ENCODE measurements at regions not wholly inside any gene's neighbourhood (a gene's known extent, or its start where the extent isn't known, plus 50 kb on each side); places are given as distances from the start of the nearest gene placed in this dataset.

DNA sequence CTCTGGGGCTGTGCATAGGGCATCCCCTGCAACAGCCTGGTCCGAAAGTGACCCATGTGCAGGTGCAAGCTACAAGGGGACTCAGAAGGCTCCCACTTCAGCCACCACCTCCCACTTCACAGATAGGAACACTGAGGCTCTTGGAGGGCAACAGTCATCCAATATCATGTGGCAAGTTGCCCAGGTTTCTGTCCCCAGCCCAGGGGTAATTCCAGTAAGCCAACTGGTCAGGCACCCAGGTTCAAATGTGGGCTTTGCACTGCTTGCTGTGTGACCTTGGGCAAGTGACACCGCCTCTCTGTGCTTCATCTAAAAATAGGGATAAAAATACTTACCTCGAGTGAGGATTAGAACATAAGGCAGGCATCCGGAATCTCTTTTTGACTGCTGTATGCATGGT lies 62.0 kb upstream of the SIRPA start:
- H3K4me1 ChIP-seq (ENCODE audit: control insufficient read depth, low read depth, low read length): peaks cover 3% of the 10 kb centered on the region
- H3K9me3 ChIP-seq (ENCODE audit: control insufficient read depth, low read depth, low read length): no peaks in the 10 kb centered on the region
- no peak overlapping the region for H3K9ac ChIP-seq (ENCODE audit: low read length)
- no peaks in the 10 kb centered on the region for H3K36me3 ChIP-seq (ENCODE audit: control insufficient read depth, low read depth, low read length)
- no peak overlapping the region for H3K4me3 ChIP-seq (ENCODE audit: low read length)
- no peaks in the 10 kb centered on the region for H3K27me3 ChIP-seq (ENCODE audit: control insufficient read depth, insufficient read depth, low read length)
- no peak overlapping the region for H3K27ac ChIP-seq (ENCODE audit: low read length)

DNA sequence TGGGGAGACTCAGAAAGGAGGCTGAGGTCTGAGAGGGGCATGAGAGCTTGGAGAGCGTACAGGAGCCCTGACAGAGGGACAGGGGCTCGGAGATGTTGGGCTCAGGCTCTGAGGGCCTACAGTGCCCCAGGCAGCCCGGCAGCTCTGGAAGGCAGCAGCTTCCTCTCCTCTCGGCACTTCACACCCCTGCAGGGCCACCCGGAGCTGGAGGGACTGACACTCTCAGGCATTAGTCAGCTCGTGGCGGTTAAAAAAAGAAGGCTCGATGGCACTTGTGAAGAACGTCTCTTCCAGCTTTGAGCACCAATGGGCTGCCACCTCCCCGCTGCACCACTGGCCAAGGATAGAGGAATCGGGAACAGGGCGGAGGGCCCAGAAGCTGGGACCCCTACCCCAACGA lies 62.6 kb upstream of the SIRPA start:
- H3K9ac ChIP-seq (ENCODE audit: low read length): no peak overlapping the region
- no peaks in the 10 kb centered on the region for H3K27me3 ChIP-seq (ENCODE audit: control insufficient read depth, insufficient read depth, low read length)
- H3K36me3 ChIP-seq (ENCODE audit: control insufficient read depth, low read depth, low read length): no peaks in the 10 kb centered on the region
- no peaks in the 10 kb centered on the region for H3K9me3 ChIP-seq (ENCODE audit: control insufficient read depth, low read depth, low read length)
- H3K27ac ChIP-seq (ENCODE audit: low read length): no peak overlapping the region
- peaks cover 4% of the 10 kb centered on the region for H3K4me1 ChIP-seq (ENCODE audit: control insufficient read depth, low read depth, low read length)
- no peak overlapping the region for H3K4me3 ChIP-seq (ENCODE audit: low read length)

DNA sequence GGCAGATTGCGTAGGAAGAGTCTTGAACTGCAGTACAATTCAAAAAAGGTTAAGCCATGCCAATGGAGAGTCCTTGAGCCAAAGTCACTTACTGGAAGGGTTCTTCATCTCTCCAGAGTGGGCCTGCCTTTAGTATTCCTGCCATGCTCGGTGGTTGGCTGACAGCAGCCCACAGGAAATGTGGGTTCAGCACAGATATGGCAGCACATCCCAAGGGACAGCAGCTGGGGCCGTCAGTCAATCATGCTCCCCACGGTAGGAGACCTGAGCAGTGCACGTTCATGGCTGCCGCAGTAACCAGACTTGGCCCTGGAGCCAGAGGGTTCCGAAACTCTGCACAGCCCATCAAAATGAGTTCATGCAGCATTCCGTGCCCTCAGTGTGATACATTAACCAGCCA lies 63.6 kb upstream of the SIRPA start:
- H3K9ac ChIP-seq (ENCODE audit: low read length): no peak overlapping the region
- H3K36me3 ChIP-seq (ENCODE audit: control insufficient read depth, low read depth, low read length): no peaks in the 10 kb centered on the region
- H3K4me3 ChIP-seq (ENCODE audit: low read length): no peak overlapping the region
- no peak overlapping the region for H3K27ac ChIP-seq (ENCODE audit: low read length)
- peaks cover 4% of the 10 kb centered on the region for H3K4me1 ChIP-seq (ENCODE audit: control insufficient read depth, low read depth, low read length)
- H3K27me3 ChIP-seq (ENCODE audit: control insufficient read depth, insufficient read depth, low read length): no peaks in the 10 kb centered on the region
- no peaks in the 10 kb centered on the region for H3K9me3 ChIP-seq (ENCODE audit: control insufficient read depth, low read depth, low read length)

DNA sequence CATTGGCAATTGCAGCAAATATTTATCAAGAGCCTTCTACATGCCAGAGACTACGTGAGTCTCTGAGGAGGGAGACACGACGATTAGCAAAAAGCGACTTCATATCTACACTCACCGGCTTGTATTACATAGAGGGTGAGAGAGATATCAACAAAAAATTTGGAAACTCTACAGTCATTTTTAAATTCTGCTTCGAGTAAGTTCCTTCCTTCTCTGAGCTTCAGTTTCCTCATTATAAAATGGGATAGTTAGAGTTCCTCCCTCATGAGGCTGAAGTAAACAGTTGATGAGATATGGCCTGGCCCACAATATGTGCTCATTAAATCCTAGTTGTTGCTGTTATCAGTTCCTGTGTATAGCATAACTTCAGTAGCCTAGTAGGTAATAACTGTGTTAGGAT lies 64.1 kb upstream of the SIRPA start:
- Histone ChIP-seq H3K27ac (ENCODE audit: low read length) (no peak overlapping the region), H3K9me3 (ENCODE audit: control insufficient read depth, low read depth, low read length) (no peaks in the 10 kb centered on the region), H3K27me3 (ENCODE audit: control insufficient read depth, insufficient read depth, low read length) (no peaks in the 10 kb centered on the region), H3K9ac (ENCODE audit: low read length) (no peak overlapping the region), H3K4me1 (ENCODE audit: control insufficient read depth, low read depth, low read length) (peaks cover 4% of the 10 kb centered on the region), H3K36me3 (ENCODE audit: control insufficient read depth, low read depth, low read length) (no peaks in the 10 kb centered on the region), H3K4me3 (ENCODE audit: low read length) (no peak overlapping the region)

DNA sequence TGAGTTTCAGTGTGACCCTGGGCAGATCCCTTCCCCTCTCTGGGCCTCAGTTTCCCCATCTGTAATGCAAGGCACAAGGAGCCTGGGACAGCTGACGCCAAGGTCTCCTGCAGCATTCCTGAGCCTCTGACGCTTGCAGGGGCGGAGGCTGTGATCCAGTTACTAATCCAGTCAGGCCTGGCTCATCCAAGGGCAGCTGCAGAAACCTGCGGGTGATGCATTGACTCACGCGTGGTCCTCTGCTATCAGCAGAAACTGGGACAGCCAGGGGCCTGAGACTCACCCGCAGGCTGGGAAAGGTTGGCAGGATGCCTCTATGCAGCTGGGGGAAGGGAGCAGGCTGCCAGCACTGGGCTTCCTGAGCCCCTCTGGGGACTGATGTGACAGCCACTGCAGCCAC lies 65.0 kb upstream of the SIRPA start:
- no peaks in the 10 kb centered on the region for H3K36me3 ChIP-seq (ENCODE audit: control insufficient read depth, low read depth, low read length)
- no peak overlapping the region for H3K27ac ChIP-seq (ENCODE audit: low read length)
- H3K27me3 ChIP-seq (ENCODE audit: control insufficient read depth, insufficient read depth, low read length): no peaks in the 10 kb centered on the region
- peaks cover 4% of the 10 kb centered on the region for H3K4me1 ChIP-seq (ENCODE audit: control insufficient read depth, low read depth, low read length)
- H3K4me3 ChIP-seq (ENCODE audit: low read length): no peak overlapping the region
- no peaks in the 10 kb centered on the region for H3K9me3 ChIP-seq (ENCODE audit: control insufficient read depth, low read depth, low read length)
- H3K9ac ChIP-seq (ENCODE audit: low read length): no peak overlapping the region

DNA sequence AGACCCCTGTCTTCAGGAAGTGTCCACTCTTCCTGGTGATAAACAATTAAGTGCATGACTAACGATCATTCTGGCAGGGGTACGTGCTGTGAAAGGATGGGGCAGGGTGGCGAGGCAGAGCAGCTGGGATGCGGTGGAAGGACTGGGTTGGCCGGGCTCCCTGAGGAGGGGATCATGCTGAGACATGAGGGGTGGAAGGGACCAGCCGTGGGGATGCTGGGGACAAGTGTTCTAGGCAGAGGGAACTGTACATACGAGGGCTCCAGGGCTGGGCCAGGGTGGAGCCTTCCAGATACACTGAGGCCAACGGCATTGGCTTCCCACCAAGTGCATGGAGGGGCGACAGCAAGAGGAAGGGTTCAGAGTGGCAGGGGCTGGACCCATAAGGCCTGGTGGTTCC lies 65.7 kb upstream of the SIRPA start:
- Histone ChIP-seq H3K4me1 (ENCODE audit: control insufficient read depth, low read depth, low read length) (peaks cover 4% of the 10 kb centered on the region), H3K9ac (ENCODE audit: low read length) (no peak overlapping the region), H3K9me3 (ENCODE audit: control insufficient read depth, low read depth, low read length) (no peaks in the 10 kb centered on the region), H3K4me3 (ENCODE audit: low read length) (no peak overlapping the region), H3K27me3 (ENCODE audit: control insufficient read depth, insufficient read depth, low read length) (no peaks in the 10 kb centered on the region), H3K36me3 (ENCODE audit: control insufficient read depth, low read depth, low read length) (no peaks in the 10 kb centered on the region), H3K27ac (ENCODE audit: low read length) (no peak overlapping the region)

DNA sequence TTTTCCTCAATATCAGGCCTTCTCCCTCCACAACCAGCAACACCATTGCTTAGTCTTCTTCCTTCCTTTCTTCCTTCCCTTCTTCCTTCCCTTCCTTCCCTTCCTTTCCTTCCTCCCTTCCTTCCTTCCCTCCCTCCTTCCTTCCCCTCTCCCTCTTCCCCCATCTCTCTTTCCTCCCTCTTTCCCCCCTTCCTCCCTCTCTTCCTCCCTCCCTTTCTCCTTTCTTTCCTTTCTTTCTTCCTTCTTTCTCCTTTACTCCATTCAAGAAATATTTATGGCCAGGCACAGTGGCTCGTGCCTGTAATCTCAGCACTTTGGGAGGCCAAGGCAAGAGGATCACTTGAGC lies 66.4 kb upstream of the SIRPA start:
- no peak overlapping the region for H3K4me3 ChIP-seq (ENCODE audit: low read length)
- no peaks in the 10 kb centered on the region for H3K36me3 ChIP-seq (ENCODE audit: control insufficient read depth, low read depth, low read length)
- H3K9ac ChIP-seq (ENCODE audit: low read length): no peak overlapping the region
- peaks cover 4% of the 10 kb centered on the region for H3K4me1 ChIP-seq (ENCODE audit: control insufficient read depth, low read depth, low read length)
- no peaks in the 10 kb centered on the region for H3K27me3 ChIP-seq (ENCODE audit: control insufficient read depth, insufficient read depth, low read length)
- no peaks in the 10 kb centered on the region for H3K9me3 ChIP-seq (ENCODE audit: control insufficient read depth, low read depth, low read length)
- H3K27ac ChIP-seq (ENCODE audit: low read length): no peak overlapping the region

DNA sequence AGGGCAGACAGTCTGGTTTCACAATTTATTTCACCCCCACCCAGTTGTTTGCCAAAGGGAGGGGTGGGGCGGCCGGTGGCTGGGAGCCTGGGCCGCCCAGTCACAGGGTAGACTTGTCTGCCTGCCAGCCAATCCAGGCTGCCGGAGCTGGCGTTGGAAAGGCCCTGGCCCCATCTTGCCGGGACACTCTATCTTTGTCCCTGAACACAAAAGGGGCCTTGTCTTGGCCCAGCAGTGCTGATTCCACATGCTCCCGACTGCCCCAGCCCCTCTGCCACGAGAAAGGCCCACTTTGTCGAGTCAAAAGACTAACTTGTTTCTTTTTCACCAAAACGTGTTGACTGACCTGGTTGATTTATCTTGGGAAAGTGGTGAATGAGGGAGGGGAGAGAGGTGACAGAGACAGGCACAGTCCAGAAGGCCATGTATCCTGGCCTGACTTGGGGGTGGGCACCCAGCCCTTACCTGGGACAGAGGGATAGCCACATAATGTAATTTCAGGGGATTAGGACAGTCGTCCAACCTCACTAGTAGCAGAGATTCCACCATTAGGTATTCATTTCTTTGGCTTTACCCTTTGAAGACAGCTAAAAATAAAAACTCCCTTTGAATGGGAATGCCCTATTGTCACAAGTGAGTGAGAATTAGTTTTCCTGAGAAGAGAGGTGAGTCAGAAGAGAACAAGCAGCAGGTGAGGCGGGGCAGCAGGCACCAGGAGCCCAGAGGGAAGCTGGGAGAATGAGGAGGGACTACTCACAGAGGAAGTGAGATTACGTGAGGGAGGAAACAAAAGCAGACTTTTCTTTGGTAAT lies 67.0 kb upstream of the SIRPA start:
- Histone ChIP-seq H3K36me3 (ENCODE audit: control insufficient read depth, low read depth, low read length) (no peaks in the 10 kb centered on the region), H3K4me1 (ENCODE audit: control insufficient read depth, low read depth, low read length) (peaks cover 4% of the 10 kb centered on the region), H3K27me3 (ENCODE audit: control insufficient read depth, insufficient read depth, low read length) (no peaks in the 10 kb centered on the region), H3K4me3 (ENCODE audit: low read length) (no peak overlapping the region), H3K9me3 (ENCODE audit: control insufficient read depth, low read depth, low read length) (no peaks in the 10 kb centered on the region), H3K27ac (ENCODE audit: low read length) (no peak overlapping the region), H3K9ac (ENCODE audit: low read length) (no peak overlapping the region)

DNA sequence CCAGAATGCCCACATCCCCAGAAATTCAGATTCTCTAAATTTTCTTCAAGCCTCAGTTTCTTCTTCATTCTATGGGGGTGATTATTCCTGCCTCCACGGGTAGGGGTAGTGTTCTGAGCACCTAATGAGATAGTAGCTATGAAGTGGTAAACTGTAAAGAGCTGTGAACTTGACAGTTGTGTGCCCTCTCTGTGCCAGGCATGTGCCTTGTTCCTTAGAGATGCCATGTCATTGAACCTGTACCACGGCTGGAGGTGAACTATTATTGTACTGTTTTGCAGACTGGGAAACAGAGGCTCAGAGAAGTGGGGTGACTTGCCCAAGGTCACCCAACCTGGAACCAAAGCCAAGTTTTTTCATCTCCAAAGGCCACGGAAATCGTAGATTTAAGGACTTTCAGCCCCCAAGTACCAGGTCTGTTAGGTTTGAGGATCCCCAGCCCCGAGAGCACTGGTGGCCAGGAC lies 67.7 kb upstream of the SIRPA start:
- peaks cover 4% of the 10 kb centered on the region for H3K4me1 ChIP-seq (ENCODE audit: control insufficient read depth, low read depth, low read length)
- H3K9me3 ChIP-seq (ENCODE audit: control insufficient read depth, low read depth, low read length): no peaks in the 10 kb centered on the region
- H3K4me3 ChIP-seq (ENCODE audit: low read length): no peak overlapping the region
- H3K27me3 ChIP-seq (ENCODE audit: control insufficient read depth, insufficient read depth, low read length): no peaks in the 10 kb centered on the region
- H3K27ac ChIP-seq (ENCODE audit: low read length): no peak overlapping the region
- H3K9ac ChIP-seq (ENCODE audit: low read length): no peak overlapping the region
- no peaks in the 10 kb centered on the region for H3K36me3 ChIP-seq (ENCODE audit: control insufficient read depth, low read depth, low read length)

DNA sequence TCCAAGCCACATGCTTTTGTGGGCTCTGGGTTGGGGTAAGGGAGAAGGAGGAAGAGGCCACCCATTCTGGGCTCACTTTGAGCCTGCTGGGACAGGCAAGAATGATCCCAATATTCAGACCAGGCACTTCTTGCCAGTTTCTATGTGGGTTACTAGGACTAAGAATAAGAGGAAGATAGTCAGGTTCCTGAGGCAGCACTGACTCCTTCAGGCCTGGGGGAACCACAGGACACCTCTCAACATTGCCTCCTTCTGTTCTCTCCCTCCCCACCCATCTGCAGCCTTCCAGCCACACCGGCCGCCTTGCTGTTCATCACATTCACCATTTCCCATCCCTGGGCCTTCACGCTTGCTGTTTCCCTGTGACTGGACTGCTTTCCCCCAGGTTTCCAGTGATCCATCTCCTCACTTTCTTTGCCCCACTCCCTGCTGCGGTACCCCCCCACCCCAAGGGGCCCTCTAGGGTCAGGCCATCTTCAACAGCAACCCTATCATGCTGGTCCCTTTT lies 69.2 kb upstream of the SIRPA start:
- H3K27me3 ChIP-seq (ENCODE audit: control insufficient read depth, insufficient read depth, low read length): no peaks in the 10 kb centered on the region
- H3K4me1 ChIP-seq (ENCODE audit: control insufficient read depth, low read depth, low read length): peaks cover 4% of the 10 kb centered on the region
- no peaks in the 10 kb centered on the region for H3K36me3 ChIP-seq (ENCODE audit: control insufficient read depth, low read depth, low read length)
- no peak overlapping the region for H3K27ac ChIP-seq (ENCODE audit: low read length)
- no peak overlapping the region for H3K4me3 ChIP-seq (ENCODE audit: low read length)
- no peak overlapping the region for H3K9ac ChIP-seq (ENCODE audit: low read length)
- H3K9me3 ChIP-seq (ENCODE audit: control insufficient read depth, low read depth, low read length): no peaks in the 10 kb centered on the region

DNA sequence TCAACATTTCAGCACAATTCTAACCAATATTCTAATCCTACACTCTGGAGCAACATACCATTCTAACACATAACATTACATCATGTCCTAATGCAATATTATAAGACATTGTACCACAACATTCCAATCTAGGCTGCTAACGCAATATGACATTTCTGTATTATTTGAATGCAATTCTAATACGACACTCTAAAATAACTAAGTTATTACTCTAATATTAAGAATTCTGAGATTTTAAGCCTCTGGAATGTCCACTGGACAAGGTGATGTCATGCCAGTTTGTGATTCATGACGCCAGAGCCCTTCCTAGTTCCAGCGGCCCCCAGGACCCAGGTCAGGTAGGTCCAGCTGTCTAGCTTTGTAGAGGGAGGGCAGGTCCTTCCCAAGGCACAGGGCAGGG lies 69.7 kb upstream of the SIRPA start:
- Histone ChIP-seq H3K4me3 (ENCODE audit: low read length) (no peak overlapping the region), H3K9ac (ENCODE audit: low read length) (no peak overlapping the region), H3K27ac (ENCODE audit: low read length) (no peak overlapping the region), H3K36me3 (ENCODE audit: control insufficient read depth, low read depth, low read length) (no peaks in the 10 kb centered on the region), H3K9me3 (ENCODE audit: control insufficient read depth, low read depth, low read length) (no peaks in the 10 kb centered on the region), H3K27me3 (ENCODE audit: control insufficient read depth, insufficient read depth, low read length) (no peaks in the 10 kb centered on the region), H3K4me1 (ENCODE audit: control insufficient read depth, low read depth, low read length) (peaks cover 4% of the 10 kb centered on the region)

DNA sequence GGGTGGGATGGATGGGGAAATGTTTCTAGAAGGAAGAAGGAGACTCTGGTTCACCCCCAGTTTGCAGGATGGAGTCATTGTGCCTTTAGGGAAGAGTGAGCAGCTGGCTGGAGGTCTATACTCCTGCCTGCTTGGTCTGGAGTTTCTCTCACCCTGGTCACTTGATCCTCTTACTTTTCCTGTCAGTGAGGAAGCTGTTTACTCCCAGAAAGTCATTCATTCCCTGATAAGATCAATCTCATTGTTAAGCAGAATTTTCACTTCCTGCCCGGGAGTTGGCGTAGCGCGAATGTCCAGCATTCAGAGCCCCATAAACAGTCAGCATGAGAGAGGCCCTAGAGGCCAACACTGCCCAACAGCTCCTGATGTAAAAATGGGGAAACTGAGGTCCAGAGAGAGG lies 70.4 kb upstream of the SIRPA start:
- Histone ChIP-seq H3K9ac (ENCODE audit: low read length) (no peak overlapping the region), H3K36me3 (ENCODE audit: control insufficient read depth, low read depth, low read length) (no peaks in the 10 kb centered on the region), H3K27ac (ENCODE audit: low read length) (no peak overlapping the region), H3K4me1 (ENCODE audit: control insufficient read depth, low read depth, low read length) (peaks cover 4% of the 10 kb centered on the region), H3K4me3 (ENCODE audit: low read length) (no peak overlapping the region), H3K27me3 (ENCODE audit: control insufficient read depth, insufficient read depth, low read length) (no peaks in the 10 kb centered on the region), H3K9me3 (ENCODE audit: control insufficient read depth, low read depth, low read length) (no peaks in the 10 kb centered on the region)

Measured in iPS-18a (cell line).